Thyroid gland (tissue), 4 donors: ENCODE measurements at regions not wholly inside any gene's neighbourhood (a gene's known extent, or its start where the extent isn't known, plus 50 kb on each side); places are given as distances from the start of the nearest gene placed in this dataset.

Experiments
- DNase-seq, 2 donors: peaks; one replicate each; pipeline ENCODE4 v3.0.0-alpha.2; 2019
- H3K27ac ChIP-seq, 3 donors: fragments of 200-600 bp; sonication (generic); 1 replicate in 2 of 3; 2 replicates in 1 of 3; pipeline ENCODE4 v1.5.1; 2016 to 2019; ENCODE audit warnings: mild to moderate bottlenecking in 1 of 3, moderate library complexity in 1 of 3
- H3K27me3 ChIP-seq: fragments of 200-600 bp; sonication (generic); one replicate; pipeline ENCODE4 v1.5.1; 2019
- H3K36me3 ChIP-seq, 2 donors: fragments of 200-600 bp; sonication (generic); one replicate each; pipeline ENCODE4 v1.5.1; 2016 to 2019
- H3K4me1 ChIP-seq, 2 donors: fragments of 200-600 bp; sonication (generic); one replicate each; pipeline ENCODE4 v1.5.1; 2017 to 2019
- H3K4me3 ChIP-seq, 3 donors: fragments of 200-600 bp; sonication (generic); replicated peaks in 1 of 3; 1 replicate in 2 of 3; 2 replicates in 1 of 3; pipeline ENCODE4 v1.5.1; 2016; ENCODE audit warnings: mild to moderate bottlenecking in 1 of 3
- H3K9me3 ChIP-seq: fragments of 200-600 bp; sonication (generic); one replicate; pipeline ENCODE4 v1.5.1; 2017
- POLR2A ChIP-seq, 2 donors: fragments of 450-650 bp; IDR thresholded peaks; one replicate each; pipeline ENCODE4 v1.6.1; 2017; ENCODE audit warnings: antibody characterized with exemption in 2 of 2, mild to moderate bottlenecking in 2 of 2, moderate library complexity in 1 of 2
- WGBS, 2 donors: methylation state at CpG; one replicate each; pipeline ENCODE4 v1.1.5; 2017; 5-methylcytosine and 5-hydroxymethylcytosine counted together
- intact Hi-C: fragments of 100-400 bp; cut with DNase I; formaldehyde crosslinking; loops from one replicate; pipeline ENCODE4 v1.15.1; 2023
- TF ChIP-seq, protein P1 (sequence below), 6 experiments: fragments of 200-600 bp in 3 of 6; fragments of 450-650 bp in 3 of 6; sonication (generic) in 3 of 6; IDR thresholded peaks; one replicate each; pipeline ENCODE4 v1.5.1; 2016 to 2019; ENCODE audit warnings: antibody characterized with exemption in 6 of 6, mild to moderate bottlenecking in 2 of 6, inconsistent platforms in 1 of 6, moderate library complexity in 1 of 6

- intact Hi-C loops: no loop called here
- WGBS, 2 donors: 97 to 98% methylated on average over 3 of the region's 3 CpGs
These were observed 162.1 kb upstream of the AVPR1A start for GRCh38 chr12:63313139-63313538.

GRCh38 chr12:63308671-63309070, 157.7 kb upstream of the AVPR1A start:
- TF ChIP-seq, protein P1, sequence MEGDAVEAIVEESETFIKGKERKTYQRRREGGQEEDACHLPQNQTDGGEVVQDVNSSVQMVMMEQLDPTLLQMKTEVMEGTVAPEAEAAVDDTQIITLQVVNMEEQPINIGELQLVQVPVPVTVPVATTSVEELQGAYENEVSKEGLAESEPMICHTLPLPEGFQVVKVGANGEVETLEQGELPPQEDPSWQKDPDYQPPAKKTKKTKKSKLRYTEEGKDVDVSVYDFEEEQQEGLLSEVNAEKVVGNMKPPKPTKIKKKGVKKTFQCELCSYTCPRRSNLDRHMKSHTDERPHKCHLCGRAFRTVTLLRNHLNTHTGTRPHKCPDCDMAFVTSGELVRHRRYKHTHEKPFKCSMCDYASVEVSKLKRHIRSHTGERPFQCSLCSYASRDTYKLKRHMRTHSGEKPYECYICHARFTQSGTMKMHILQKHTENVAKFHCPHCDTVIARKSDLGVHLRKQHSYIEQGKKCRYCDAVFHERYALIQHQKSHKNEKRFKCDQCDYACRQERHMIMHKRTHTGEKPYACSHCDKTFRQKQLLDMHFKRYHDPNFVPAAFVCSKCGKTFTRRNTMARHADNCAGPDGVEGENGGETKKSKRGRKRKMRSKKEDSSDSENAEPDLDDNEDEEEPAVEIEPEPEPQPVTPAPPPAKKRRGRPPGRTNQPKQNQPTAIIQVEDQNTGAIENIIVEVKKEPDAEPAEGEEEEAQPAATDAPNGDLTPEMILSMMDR (IDR thresholded peaks at IDR 0.05): peak in 2 of 6 experiments; percentile 13 to 45
- no peak for TF ChIP-seq POLR2A (IDR thresholded peaks at IDR 0.05)
- 11 to 26% methylated on average over 3 of the region's 3 CpGs for WGBS, 2 donors

More at GRCh38 chr12:63313139-63313538, 162.1 kb upstream of the AVPR1A start:
- no peaks in the 10 kb centered on the region for H3K27me3 ChIP-seq
- DNase-seq: no peak
- no peaks in the 10 kb centered on the region for H3K36me3 ChIP-seq
- no peaks in the 10 kb centered on the region for H3K9me3 ChIP-seq
- no peak overlapping the region for H3K27ac ChIP-seq
- no peak overlapping the region for H3K4me3 ChIP-seq
- H3K4me1 ChIP-seq: peaks cover 12% of the 10 kb centered on the region in 2 donors
- no peak for TF ChIP-seq POLR2A (IDR thresholded peaks at IDR 0.05)
- TF ChIP-seq, protein P1 (IDR thresholded peaks at IDR 0.05): no peak

GRCh38 chr12:63307849-63308248, 156.8 kb upstream of the AVPR1A start:
- TF ChIP-seq, protein P1 (IDR thresholded peaks at IDR 0.05): no peak
- peak in 1 of 2 donors; percentile 20 for TF ChIP-seq POLR2A (IDR thresholded peaks at IDR 0.05)
- no peaks in the 10 kb centered on the region for H3K9me3 ChIP-seq
- DNase-seq: peak; percentile 47 to 59
- H3K4me1 ChIP-seq: peaks cover 34 to 35% of the 10 kb centered on the region in 2 donors
- WGBS, 2 donors: 38 to 41% methylated on average over 8 of the region's 8 CpGs
- no peaks in the 10 kb centered on the region for H3K36me3 ChIP-seq
- no peak overlapping the region for H3K4me3 ChIP-seq
- peak overlapping the region; percentile 47 to 85 (median 72) for H3K27ac ChIP-seq
- intact Hi-C loops: no loop called here
- H3K27me3 ChIP-seq: no peaks in the 10 kb centered on the region

More at GRCh38 chr12:63308671-63309070, 157.7 kb upstream of the AVPR1A start:
- Histone ChIP-seq H3K9me3 (no peaks in the 10 kb centered on the region), H3K4me3 (no peak overlapping the region), H3K4me1 (peaks cover 26% of the 10 kb centered on the region in 2 donors), H3K36me3 (no peaks in the 10 kb centered on the region), H3K27ac (peak overlapping the region; percentile 47 to 85 (median 72)), H3K27me3 (no peaks in the 10 kb centered on the region)
- DNase-seq: peak; percentile 73 to 75
- intact Hi-C loops: no loop called here

DNA sequence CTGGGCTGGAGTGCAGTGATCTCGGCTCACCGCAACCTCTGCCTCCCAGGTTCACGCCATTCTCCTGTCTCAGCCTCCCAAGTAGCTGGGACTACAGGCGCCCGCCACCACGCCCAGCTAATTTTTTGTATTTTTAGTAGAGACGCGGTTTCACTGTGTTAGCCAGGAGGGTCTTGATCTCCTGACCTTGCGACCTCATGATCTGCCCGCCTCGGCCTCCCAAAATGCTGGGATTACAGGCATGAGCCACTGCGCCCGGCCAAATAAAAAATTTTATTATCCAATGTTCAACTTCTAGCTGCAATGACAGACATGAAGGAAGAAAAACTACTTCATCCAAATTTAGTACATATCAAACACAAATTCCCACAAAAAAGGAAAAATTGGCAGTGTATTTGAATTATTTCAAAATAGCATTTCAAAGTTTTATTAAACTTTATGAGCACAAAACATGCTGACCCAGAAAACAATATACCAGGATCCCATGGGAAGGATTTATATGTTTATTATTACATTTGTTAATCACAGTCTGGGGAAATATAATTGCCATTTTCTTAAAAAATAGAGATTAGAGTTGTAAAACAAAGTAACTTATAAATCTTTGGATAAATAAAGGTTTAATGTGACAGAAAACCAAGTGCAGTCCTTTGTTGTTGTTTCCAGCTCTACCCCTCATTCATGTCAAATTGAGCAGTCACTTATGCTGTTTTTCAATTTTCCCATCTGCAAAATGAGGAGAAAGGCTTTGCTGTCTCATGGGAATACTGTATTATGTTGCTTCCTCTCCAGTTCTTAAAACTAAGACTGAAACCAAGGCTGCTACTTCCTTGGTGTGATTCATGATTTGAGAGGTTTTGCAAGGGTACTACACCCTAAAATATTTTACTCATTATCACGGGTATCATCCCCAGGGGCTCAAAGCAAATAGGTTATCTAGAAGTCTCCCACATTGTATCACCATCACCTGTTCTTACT, 155.2 kb upstream of the AVPR1A start:
- 88 to 89% methylated on average over 14 of the region's 14 CpGs for WGBS, 2 donors
- H3K4me3 ChIP-seq: no peak overlapping the region
- intact Hi-C loops: no loop called here

More for the DNA sequence above, 155.2 kb upstream of the AVPR1A start:
- no peaks in the 10 kb centered on the region for H3K27me3 ChIP-seq
- no peak for DNase-seq
- H3K36me3 ChIP-seq: no peaks in the 10 kb centered on the region
- H3K4me1 ChIP-seq: peaks cover 37 to 51% of the 10 kb centered on the region in 2 donors
- H3K9me3 ChIP-seq: no peaks in the 10 kb centered on the region
- TF ChIP-seq, protein P1 (IDR thresholded peaks at IDR 0.05): peak in 2 of 6 experiments; percentile 18
- no peak for TF ChIP-seq POLR2A (IDR thresholded peaks at IDR 0.05)
- peak overlapping the region in 2 of 3 donors; percentile 28 to 30 for H3K27ac ChIP-seq
